Neural progenitor cell (in vitro differentiated cells): ENCODE measurements at regions not wholly inside any gene's neighbourhood (a gene's known extent, or its start where the extent isn't known, plus 50 kb on each side); places are given as distances from the start of the nearest gene placed in this dataset.
"Not testable (repeated sequence)": the region's sequence is repeated elsewhere in the genome, so short reads cannot be mapped to it uniquely, and the experiment has no call there.

Source experiments
- DNase-seq: peaks from one replicate; pipeline ENCODE4 v3.0.0-alpha.2; 2016; ENCODE audit warnings: low spot score
- H2AFZ ChIP-seq: fragments of 200-600 bp; sonication (generic); replicated peaks from 2 replicates; pipeline ENCODE4 v1.6.1; 2016; ENCODE audit warnings: antibody characterized with exemption
- H3F3A ChIP-seq: fragments of 200-600 bp; sonication (generic); 2 replicates; pipeline ENCODE4 v1.6.1; 2016; ENCODE audit warnings: antibody characterized with exemption, low read depth
- H3K27ac ChIP-seq: fragments of 200-600 bp; sonication (generic); 2 replicates; pipeline ENCODE4 v1.5.1; 2016; ENCODE audit warnings: mild to moderate bottlenecking
- H3K27me3 ChIP-seq: fragments of 200-600 bp; sonication (generic); 2 replicates; pipeline ENCODE4 v1.6.1; 2016; ENCODE audit warnings: mild to moderate bottlenecking, moderate library complexity
- H3K36me3 ChIP-seq: fragments of 200-600 bp; sonication (generic); 2 replicates; pipeline ENCODE4 v1.5.1; 2016
- H3K4me1 ChIP-seq: fragments of 200-600 bp; sonication (generic); 2 replicates; pipeline ENCODE4 v1.6.1; 2016; ENCODE audit warnings: mixed run types
- H3K4me2 ChIP-seq: fragments of 200-600 bp; sonication (generic); 2 replicates; pipeline ENCODE4 v1.6.1; 2016
- H3K4me3 ChIP-seq: fragments of 200-600 bp; sonication (generic); 2 replicates; pipeline ENCODE4 v1.5.1; 2016
- H3K79me2 ChIP-seq: fragments of 200-600 bp; sonication (generic); 2 replicates; pipeline ENCODE4 v1.6.1; 2016; ENCODE audit warnings: low read depth
- H3K9ac ChIP-seq: fragments of 200-600 bp; sonication (generic); 2 replicates; pipeline ENCODE4 v1.6.1; 2016
- H3K9me3 ChIP-seq: fragments of 200-600 bp; sonication (generic); 2 replicates; pipeline ENCODE4 v1.5.1; 2016; ENCODE audit warnings: low read depth
- H4K20me1 ChIP-seq: fragments of 200-600 bp; sonication (generic); 2 replicates; pipeline ENCODE4 v1.6.1; 2016; ENCODE audit warnings: low read depth
- H3K27ac Mint-ChIP-seq: 3 replicates; pipeline ENCODE4 v1.8.0; 2021; ENCODE audit warnings: mixed read lengths
- H3K27me3 Mint-ChIP-seq: 2 replicates; pipeline ENCODE4 v1.8.0; 2022; ENCODE audit warnings: low read depth, mild to moderate bottlenecking, inconsistent platforms, moderate library complexity, mixed read lengths; ENCODE audit not compliant: insufficient read depth
- H3K36me3 Mint-ChIP-seq: 3 replicates; pipeline ENCODE4 v1.8.0; 2021; ENCODE audit warnings: mixed read lengths
- H3K4me1 Mint-ChIP-seq: 3 replicates; pipeline ENCODE4 v1.8.0; 2021; ENCODE audit warnings: mixed read lengths
- H3K4me3 Mint-ChIP-seq: 3 replicates; pipeline ENCODE4 v1.8.0; 2021; ENCODE audit warnings: mild to moderate bottlenecking, moderate library complexity, mixed read lengths
- H3K9me3 Mint-ChIP-seq: 3 replicates; pipeline ENCODE4 v1.8.0; 2020; ENCODE audit warnings: mixed read lengths
- CTCF ChIP-seq: fragments of 200-600 bp; sonication (generic); IDR thresholded peaks from 2 replicates; pipeline ENCODE4 v1.5.1; 2017; ENCODE audit warnings: antibody characterized with exemption, mild to moderate bottlenecking
- EZH2 ChIP-seq: fragments of 200-600 bp; sonication (generic); IDR thresholded peaks from 2 replicates; pipeline ENCODE4 v1.6.1; 2017; ENCODE audit warnings: antibody characterized with exemption, mild to moderate bottlenecking, moderate library complexity
- EZH2phosphoT487 ChIP-seq: fragments of 200-600 bp; sonication (generic); IDR thresholded peaks from 2 replicates; pipeline ENCODE4 v1.6.1; 2017; ENCODE audit warnings: antibody characterized with exemption

- H4K20me1 ChIP-seq = no peaks in the 10 kb centered on the region
- Mint-ChIP-seq H3K27me3 (no peaks in the 10 kb centered on the region), H3K4me3 (no peak overlapping the region), H3K36me3 (no peaks in the 10 kb centered on the region), H3K9me3 (peaks cover 7% of the 10 kb centered on the region), H3K27ac (no peak overlapping the region), H3K4me1 (peaks cover 14% of the 10 kb centered on the region)
- no peak for DNase-seq
- H3K9ac ChIP-seq = no peak overlapping the region
- H3K27ac ChIP-seq = no peak overlapping the region
- no peaks in the 10 kb centered on the region for H3K27me3 ChIP-seq
- H3F3A ChIP-seq = no peaks in the 10 kb centered on the region
- H3K9me3 ChIP-seq = no peaks in the 10 kb centered on the region
- no peak overlapping the region for H3K4me3 ChIP-seq
- H3K79me2 ChIP-seq = no peaks in the 10 kb centered on the region
- H3K4me1 ChIP-seq = no peaks in the 10 kb centered on the region
- no peak overlapping the region for H3K4me2 ChIP-seq
- H2AFZ ChIP-seq = no peak overlapping the region
- H3K36me3 ChIP-seq = no peaks in the 10 kb centered on the region
- TF ChIP-seq CTCF = no peak
- TF ChIP-seq EZH2phosphoT487 = no peak
- TF ChIP-seq EZH2 = no peak
These were observed 106.2 kb upstream of the DPT start for GRCh38 chr1:168835176-168835575.

GRCh38 chr1:168835791-168836190 lies 106.8 kb upstream of the DPT start:
- no peak overlapping the region for H3K9ac ChIP-seq
- H3K4me2 ChIP-seq = no peak overlapping the region
- no peaks in the 10 kb centered on the region for H3K36me3 Mint-ChIP-seq
- TF ChIP-seq EZH2 = no peak
- TF ChIP-seq CTCF = no peak
- no peak for TF ChIP-seq EZH2phosphoT487
- H3K4me1 ChIP-seq = no peaks in the 10 kb centered on the region
- no peak overlapping the region for H3K4me3 ChIP-seq
- H3K27ac Mint-ChIP-seq = no peak overlapping the region
- peaks cover 7% of the 10 kb centered on the region for H3K9me3 Mint-ChIP-seq
- DNase-seq = no peak
- H3K79me2 ChIP-seq = no peaks in the 10 kb centered on the region
- peaks cover 14% of the 10 kb centered on the region for H3K4me1 Mint-ChIP-seq
- H2AFZ ChIP-seq = no peak overlapping the region
- no peaks in the 10 kb centered on the region for H4K20me1 ChIP-seq
- no peaks in the 10 kb centered on the region for H3K27me3 ChIP-seq
- no peak overlapping the region for H3K4me3 Mint-ChIP-seq
- H3K9me3 ChIP-seq = no peaks in the 10 kb centered on the region
- no peak overlapping the region for H3K27ac ChIP-seq
- H3K27me3 Mint-ChIP-seq = no peaks in the 10 kb centered on the region
- no peaks in the 10 kb centered on the region for H3F3A ChIP-seq
- no peaks in the 10 kb centered on the region for H3K36me3 ChIP-seq

- Mint-ChIP-seq H3K4me1 (peaks cover 11% of the 10 kb centered on the region), H3K27me3 (no peaks in the 10 kb centered on the region), H3K36me3 (no peaks in the 10 kb centered on the region), H3K4me3 (no peak overlapping the region), H3K9me3 (peaks cover 7% of the 10 kb centered on the region), H3K27ac (no peak overlapping the region)
- TF ChIP-seq CTCF = no peak
- H2AFZ ChIP-seq = no peak overlapping the region
- no peak overlapping the region for H3K9ac ChIP-seq
- DNase-seq = no peak
- no peaks in the 10 kb centered on the region for H4K20me1 ChIP-seq
- H3K4me1 ChIP-seq = no peaks in the 10 kb centered on the region
- H3K36me3 ChIP-seq = no peaks in the 10 kb centered on the region
- H3F3A ChIP-seq = no peaks in the 10 kb centered on the region
- H3K27me3 ChIP-seq = no peaks in the 10 kb centered on the region
- no peak overlapping the region for H3K4me2 ChIP-seq
- H3K27ac ChIP-seq = no peak overlapping the region
- H3K4me3 ChIP-seq = no peak overlapping the region
- no peaks in the 10 kb centered on the region for H3K9me3 ChIP-seq
- H3K79me2 ChIP-seq = no peaks in the 10 kb centered on the region
These were observed 107.5 kb upstream of the DPT start for GRCh38 chr1:168836469-168836868.

GRCh38 chr1:168837230-168837629 lies 108.2 kb upstream of the DPT start:
- not testable (repeated sequence) for H3K36me3 ChIP-seq, H3K27me3 Mint-ChIP-seq, H3K79me2 ChIP-seq, H3K27ac ChIP-seq, H3F3A ChIP-seq, H3K36me3 Mint-ChIP-seq, H3K9me3 ChIP-seq, H3K4me3 Mint-ChIP-seq, H3K9ac ChIP-seq, H3K4me1 ChIP-seq, H3K27me3 ChIP-seq, H3K27ac Mint-ChIP-seq, H3K9me3 Mint-ChIP-seq, H3K4me3 ChIP-seq, H2AFZ ChIP-seq, DNase-seq, H4K20me1 ChIP-seq, H3K4me2 ChIP-seq
- H3K4me1 Mint-ChIP-seq = peaks cover 10% of the 10 kb centered on the region
